ENCODE measurements at regions not wholly inside any gene's neighbourhood (a gene's known extent, or its start where the extent isn't known, plus 50 kb on each side); places are given as distances from the start of the nearest gene placed in this dataset.

- no peak for TF ChIP-seq EZH2 (IDR thresholded peaks at IDR 0.05; ENCODE audit: borderline replicate concordance, insufficient read depth, low read depth, low read length, poor library complexity, severe bottlenecking)
- TF ChIP-seq CTCF (IDR thresholded peaks at IDR 0.05), result no peak
Measured at GRCh38 chr15:77538027-77538451, 94.7 kb downstream of the LINGO1 start.

Measured in B cell (primary cell).